GM18498 (cell line): ENCODE measurements at regions not wholly inside any gene's neighbourhood (a gene's known extent, or its start where the extent isn't known, plus 50 kb on each side); places are given as distances from the start of the nearest gene placed in this dataset.

Source experiments
- ATAC-seq: cut with Tn5 transposase; IDR thresholded peaks from one replicate; pipeline ENCODE4 v1.9.1; 2021; ENCODE audit warnings: mild to moderate bottlenecking, moderate library complexity; ENCODE audit not compliant: unreplicated experiment

DNA sequence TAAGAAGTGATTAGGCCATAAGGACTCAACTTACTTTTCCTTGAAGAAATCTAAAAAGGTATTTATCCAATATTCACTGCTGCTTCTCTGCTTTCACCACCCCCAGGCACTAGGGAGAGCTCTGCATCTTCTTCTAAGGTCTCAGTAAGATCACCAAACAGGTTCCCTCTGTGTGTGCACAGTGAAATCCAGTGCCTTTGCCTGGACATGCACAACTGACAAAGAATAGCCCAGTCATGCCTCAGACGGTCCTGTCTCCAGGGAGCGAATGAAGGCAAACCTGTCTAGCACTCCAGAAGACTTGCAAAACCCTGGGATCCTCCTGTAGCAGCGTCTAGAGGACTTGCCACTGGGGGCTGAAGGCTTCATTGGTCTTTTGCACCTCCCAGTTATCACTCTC, 344.5 kb upstream of the LRATD1 start:
- ATAC-seq, result no peak

DNA sequence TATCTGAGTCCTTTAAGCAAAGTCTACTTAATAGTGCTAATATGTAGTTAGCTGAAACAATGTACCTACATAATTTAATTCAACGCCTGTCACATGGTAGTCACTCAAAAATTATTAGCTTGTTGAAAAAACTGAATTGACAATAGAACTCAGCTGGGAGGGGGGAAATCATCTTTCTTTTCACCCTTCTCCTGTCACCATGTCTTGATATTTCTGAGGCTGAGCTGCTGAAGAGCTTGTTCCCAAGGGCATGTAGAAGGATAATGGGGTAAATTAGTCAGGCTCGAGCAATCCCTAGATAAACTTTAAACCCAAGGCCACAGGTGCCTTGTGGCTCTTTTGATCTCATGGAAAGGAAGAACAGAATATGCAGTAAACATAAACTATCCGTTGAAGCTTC, 339.6 kb upstream of the LRATD1 start:
- no peak for ATAC-seq

DNA sequence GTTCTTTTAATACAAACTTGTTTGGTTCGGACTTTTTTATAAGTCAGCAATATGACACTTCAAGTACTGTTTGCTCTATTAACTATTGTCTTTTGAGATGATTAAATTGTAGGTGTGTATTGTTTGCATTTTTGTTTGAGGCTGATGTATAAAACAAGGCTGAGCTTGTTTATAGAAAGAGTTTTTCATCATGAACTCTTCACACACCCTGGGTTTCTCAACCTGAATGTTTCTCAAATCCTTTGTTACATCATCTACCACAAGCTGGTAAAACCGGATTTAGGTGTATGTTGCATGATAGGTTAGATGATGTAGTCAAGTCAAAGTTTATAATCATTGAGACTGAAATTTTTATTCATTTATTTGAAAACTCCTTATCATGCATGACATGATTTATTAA, 335.2 kb upstream of the LRATD1 start:
- no peak for ATAC-seq

DNA sequence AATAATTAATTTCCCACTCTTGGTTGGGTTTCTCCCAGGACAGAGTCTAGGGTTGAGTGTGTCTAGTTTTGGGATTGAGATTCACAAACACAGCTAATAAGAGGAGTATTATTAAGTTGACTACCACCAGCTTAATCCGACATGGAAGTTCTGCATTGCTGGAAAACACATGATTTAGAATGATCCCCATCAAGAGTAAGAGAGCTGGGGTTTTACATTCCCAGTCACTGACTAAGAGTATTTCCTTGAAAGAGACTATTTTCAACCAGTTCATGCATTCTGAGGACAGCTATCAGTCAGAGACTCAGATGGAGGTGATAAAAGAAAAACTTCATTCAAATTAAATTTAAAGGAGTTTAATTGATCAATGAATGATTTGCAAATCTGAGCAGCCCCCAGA, 334.6 kb upstream of the LRATD1 start:
- no peak for ATAC-seq

DNA sequence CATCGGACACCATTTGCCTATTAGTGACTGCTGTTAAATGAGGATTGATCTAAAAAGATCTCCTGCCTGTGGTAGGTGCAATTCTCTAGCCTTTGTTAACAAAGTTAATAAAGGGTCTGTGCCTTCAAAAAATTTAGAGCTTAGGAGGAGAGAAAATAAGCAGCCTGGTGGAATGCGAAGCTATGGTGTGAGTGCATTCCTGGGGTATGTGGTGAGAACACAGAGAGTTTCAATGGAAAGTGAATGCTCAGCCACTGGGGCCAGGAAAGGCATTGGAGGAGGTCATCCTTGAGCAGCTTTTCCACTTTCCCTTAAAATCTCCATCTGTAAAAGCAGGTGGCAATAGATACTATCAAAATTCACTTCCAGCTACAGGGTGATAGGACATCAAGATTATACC, 331.2 kb upstream of the LRATD1 start:
- ATAC-seq, result no peak

DNA sequence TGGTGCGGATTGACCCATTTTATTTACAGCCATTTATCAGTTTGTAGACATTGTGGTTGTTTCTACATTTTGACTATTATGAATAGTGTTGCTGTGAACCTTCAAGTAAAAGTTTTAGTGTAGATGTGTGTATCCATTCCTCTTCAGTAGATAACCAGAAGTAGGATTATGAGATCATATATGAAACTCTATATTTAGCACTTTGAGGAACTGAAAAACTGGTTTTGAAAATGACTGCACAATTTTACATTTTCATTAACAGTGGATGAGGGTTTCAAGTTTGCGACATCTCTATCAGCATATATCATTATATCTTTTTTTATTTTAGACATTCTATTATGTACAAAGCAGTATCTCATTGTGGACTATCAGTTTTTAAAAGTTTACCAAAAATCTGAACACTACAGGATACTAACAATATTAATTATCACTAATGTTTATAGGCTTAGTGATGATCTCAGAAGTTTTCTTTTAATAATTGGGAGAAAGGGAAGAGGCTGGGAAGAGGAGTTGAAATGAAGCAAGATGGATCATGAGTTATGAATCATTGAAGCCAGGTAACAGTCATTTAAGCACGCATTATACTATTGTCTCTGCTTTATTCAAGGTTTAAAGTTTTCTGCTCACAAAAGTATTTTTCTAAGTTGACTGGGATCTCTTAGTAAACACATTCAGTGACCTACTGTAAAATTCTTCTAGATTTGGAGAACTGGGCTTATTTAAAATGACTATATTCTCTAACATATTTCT, 329.0 kb upstream of the LRATD1 start:
- peak; percentile 83 for ATAC-seq

DNA sequence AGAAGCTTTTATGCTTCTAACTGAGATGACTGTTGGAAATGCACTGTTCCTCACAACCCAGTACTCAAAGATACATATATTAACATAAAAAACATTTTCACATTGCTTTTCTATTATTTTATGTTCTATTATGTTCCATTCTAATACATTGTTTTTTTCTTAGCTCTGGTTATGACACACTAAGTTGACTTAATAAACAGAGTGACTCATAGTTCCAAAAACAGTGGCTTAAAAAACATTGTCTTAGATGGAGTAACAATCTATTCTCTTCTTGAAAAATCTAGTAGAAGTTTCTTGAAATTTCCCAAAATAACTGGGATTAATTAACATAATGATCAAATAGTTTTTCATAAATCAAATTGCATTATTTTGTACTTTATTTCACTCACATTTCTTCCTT, 328.2 kb upstream of the LRATD1 start:
- no peak for ATAC-seq

DNA sequence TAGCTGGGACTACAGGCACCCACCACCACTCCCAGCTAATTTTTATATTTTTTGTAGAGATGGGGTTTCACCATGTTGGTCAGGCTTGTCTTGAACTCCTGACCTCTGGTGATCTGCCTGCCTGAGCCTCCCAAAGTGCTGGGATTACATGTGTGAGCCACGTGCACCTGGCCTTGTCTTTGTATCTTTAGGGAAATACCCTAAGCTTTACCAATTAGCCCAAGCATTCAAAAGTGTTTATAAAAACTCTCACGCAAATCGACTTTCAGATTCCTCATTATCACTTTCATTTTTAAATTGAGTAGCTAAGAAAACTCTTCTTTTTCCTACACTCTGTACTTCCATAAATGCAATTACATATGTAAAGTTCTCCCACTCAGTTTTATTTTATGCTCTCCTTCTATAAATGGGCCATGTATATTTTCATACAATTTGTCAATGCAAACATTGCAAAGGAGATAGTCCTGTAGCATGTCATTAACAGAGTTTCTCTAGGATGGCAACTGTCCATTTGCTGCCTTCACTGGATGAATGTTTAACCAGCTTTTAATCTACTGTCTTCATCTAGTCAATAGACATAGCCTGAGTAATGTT, 326.2 kb upstream of the LRATD1 start:
- ATAC-seq, result peak; percentile 69

DNA sequence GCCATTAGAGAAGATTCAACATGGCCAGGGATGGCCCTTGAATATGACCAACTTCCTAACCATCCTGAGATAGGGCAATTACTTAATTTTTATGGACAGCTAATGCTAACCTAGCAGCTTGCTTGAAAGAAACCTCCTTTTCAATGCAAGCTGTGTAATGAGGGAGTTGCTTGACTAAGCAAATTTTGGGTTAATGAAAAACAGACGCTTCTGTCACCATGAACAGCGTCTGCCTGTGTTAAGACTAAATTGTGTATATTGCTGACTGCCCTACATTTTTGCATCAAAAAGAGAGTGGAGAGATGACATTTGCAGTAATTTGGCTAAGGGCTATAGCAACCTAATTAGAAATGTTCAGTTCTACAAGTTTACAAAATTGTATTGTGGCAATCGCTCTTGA, 319.2 kb upstream of the LRATD1 start:
- ATAC-seq, result no peak

DNA sequence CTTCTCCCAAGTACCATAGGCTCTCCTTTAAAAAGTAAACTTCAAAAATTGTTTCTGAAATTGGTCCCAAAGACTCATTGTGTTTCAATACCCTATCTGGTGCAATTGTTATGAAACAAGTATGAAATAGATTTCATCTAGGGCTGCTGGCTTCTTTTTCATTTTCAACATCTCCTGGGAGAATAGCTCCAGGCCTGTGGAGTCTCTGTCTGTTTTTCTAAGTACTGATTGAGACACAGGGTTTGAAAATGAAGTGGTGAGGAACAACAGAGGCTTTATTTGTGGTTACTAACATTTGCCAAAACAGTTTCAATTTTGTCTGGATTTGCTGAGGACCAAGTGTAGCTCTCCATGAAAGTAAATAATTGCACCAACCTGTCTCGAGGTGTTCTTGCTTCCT, 315.9 kb upstream of the LRATD1 start:
- ATAC-seq, result no peak

DNA sequence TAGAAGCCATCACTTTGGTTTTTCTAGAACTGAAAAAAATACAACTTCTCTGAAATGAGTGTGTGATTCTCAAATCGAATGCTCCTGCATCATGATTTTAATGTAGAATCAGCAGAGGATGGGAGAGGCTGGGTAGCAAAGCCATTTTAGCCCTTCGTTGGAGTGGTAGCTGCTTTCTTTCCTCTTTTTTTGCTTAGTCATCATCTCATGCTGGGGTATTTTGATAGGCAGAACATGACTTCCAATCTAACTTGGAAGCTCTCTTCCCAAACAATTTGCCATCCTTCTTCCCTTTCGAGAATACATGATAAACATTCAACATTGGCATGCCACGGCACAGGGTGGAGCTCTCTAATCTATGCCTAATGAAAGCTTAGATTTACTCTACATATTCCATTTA, 311.2 kb upstream of the LRATD1 start:
- no peak for ATAC-seq

DNA sequence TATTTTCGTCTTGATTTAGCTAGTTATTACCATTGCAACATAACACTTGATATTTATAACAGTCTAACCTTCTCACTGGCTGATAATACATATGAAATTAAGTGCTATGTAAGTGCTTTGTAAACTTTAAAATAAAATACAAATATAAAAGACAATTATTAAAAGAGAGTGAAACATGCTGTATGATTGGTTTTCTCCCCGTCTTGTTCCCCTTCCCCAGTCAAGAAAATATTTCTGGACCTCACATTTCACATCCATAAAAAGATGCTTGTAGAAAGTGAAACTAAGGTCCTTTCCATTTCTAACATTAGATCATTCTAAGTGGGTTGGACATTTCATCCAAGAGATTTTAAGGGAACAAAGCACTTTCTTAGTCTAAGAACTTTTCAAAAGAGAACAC, 310.2 kb upstream of the LRATD1 start:
- ATAC-seq, result no peak

DNA sequence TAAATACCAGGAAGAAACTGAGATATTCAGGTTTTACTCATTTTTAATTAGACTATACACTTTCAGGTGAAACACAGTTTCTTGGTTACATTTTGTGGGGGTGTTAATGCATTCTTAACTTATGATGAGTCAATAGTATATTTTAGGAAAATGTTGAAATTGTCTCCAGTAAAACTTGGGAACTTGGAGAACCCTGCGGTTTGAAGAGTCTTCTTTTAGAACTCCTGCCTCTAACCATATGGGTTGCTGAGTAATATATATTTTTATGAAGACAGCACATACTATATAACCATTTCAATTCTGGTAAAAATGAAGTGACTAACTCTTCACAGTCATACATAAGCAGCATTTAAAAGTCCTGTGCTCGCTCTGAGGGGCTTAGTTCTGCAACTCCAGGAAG, 308.2 kb upstream of the LRATD1 start:
- ATAC-seq, result no peak

DNA sequence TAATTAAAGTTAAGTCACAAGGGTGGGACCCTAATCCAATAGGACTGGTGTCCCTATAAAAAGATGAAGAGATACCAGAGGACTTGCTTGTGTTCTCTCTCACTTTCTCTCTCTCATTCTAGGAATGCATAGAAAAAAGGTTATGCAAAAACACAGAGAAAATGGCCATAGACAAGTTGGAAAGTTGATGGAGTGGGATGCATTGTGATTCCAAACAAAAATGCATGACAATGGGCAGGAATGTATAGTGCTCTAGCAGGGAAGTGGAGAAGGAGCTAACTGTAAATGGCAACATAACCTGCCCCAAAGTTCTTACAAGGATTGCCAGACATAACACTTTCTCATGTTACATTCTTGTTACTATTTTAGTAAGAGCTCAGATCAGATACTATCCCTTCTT, 301.6 kb upstream of the LRATD1 start:
- ATAC-seq, result no peak

DNA sequence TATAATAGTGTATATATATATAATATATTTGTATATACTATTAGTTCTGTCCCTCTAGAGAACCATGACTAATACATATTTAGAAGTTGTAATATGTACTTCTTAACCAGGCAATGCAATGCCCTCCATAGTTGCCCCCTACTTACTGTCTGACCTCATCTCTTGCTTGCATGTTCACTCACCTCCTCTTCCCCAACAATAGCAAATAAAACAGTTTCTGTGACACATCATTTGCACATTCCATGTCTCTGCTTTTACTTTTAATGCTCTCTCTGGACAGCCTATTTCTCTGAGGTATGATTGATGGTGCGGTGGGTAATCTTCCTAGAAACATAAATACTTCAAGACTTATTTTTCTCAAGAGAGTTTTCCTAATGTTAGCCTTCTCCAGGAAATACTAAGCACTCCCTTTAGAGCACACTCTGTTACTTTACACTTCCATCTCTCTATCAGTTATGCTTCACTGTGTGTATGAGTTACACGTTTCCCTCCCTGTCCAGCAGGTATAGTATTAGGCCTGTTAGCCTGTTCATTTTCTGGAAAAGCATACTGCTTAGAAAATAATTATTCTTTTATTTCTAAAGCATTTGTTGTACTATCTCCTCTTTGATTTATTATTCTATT, 295.6 kb upstream of the LRATD1 start:
- no peak for ATAC-seq

DNA sequence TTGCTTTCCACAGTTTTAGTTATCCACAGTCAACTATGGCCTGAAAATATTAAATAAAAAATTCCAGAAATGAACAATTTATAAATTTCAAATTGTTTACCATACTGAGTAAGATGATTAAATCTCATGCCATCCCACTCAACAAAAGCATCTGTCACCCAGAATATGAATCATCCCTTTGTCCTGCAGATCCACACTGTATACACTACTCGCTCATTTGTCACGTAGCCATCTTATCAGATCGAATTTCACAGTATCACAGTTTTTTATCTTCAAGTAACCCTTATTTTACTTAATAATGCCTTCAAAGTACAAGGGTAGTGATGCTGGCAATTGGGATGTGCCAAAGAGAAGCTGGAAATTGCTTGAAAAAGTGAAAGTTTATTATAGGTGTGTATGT, 291.8 kb upstream of the LRATD1 start:
- no peak for ATAC-seq

DNA sequence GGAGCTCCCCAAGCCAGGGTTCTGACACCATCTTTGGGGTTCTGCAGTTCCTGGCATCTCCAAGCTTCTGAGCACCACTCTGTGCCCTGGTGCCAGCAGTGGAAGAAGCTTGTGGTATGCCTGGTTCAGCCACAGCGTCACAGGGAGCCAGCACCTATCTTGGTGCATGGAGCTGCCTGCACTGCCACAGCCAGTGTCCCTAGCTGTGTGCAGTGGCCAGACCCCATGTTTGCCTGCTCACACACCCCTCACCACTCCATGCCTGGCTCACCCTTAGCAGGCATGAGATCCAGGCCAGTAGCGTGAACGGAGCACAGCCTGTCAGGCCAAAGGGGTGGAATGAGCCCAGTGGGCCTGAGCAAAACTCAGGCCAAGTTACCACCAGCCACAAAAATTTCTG, 290.2 kb upstream of the LRATD1 start:
- no peak for ATAC-seq

DNA sequence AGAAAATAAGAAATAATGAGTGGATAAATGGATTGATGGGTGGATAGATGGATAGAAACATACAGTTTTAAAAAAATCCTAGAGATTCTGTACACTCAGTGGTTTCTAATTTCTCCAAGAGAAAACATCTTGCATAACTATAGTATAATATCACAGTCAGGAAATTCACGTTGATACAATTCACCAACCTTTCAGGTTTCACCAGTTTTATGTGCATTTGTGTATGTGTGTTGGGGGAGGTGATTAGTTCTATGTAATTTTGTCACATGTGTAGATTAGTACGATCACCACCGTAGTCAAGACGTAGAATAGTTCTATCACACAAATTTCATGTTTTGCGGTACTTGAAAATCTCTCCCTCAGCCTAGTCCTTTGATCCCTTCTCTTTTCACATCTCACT, 288.2 kb upstream of the LRATD1 start:
- ATAC-seq, result no peak

DNA sequence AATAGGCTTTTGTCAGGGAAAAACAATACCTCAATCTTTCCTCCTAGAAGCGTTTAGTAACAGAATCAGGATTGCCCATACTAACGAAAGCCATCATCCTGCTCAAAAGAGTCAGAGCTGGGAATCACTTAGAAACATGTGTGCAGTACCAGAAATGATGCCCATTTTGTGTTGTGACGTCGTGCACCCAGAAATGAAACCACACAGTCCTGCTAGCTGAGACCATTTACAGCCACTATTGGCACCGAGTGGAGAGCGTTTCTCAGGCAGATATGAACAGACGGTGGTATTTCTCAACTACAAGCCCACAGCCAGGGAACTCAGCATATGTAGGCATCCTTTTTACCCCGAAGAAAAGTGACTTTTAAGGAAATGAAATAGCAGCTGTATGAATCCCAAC, 284.3 kb upstream of the LRATD1 start:
- ATAC-seq, result no peak

DNA sequence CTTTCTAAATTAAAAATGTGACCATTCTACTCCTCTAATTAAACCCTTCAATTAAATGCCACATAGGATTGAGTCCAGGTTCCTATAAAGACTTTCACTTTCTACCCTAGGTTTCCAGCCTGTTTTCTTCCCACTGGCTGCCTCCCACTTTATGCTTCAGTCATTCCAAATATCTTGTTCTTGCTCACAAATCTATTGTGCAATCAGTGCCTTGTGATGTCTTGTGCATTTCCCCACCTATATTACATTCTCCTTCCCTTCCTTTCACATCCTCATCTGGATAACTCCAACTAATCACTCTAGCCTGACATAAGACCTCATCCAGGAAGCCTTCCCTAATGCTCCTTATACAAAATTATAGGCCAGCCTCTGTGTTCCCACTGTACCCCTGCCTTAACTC, 281.7 kb upstream of the LRATD1 start:
- ATAC-seq, result no peak

DNA sequence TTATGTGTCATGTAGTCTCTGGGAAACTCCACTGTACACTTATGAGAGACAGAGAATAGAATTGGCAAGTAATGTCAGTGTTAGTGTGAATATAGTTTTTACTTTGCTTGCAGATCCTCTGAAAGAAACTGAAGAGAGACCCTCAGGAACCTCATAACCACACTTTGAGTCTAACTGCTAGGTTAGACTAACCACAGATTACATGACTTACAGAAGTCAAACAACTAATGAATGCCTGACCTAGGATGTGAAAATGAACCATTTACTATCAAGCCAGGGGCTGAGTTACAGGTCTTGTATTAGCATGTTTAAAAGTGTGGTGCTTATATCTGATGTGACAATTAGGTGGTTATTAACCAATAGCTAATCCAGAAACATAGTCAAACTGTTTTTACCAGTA, 280.4 kb upstream of the LRATD1 start:
- no peak for ATAC-seq

DNA sequence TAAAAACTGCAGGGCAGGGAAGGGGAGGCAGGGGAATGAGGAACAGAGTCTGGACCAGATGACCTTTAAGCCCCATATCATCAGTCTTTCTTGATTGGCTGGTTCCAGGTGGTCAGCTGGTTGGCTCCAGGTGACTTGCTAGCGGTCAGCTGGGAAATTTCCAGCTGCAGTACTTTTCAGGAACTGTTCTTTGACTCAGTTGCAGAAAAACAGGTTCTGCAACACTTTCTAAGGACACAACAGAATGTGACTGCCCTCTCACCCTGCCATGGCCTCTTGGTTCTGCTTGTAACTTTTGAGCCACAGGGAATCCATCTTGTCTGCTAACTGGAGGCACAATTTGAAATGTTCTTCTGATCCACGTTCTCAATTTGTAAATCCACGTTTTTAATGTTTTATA, 278.3 kb upstream of the LRATD1 start:
- ATAC-seq, result no peak

DNA sequence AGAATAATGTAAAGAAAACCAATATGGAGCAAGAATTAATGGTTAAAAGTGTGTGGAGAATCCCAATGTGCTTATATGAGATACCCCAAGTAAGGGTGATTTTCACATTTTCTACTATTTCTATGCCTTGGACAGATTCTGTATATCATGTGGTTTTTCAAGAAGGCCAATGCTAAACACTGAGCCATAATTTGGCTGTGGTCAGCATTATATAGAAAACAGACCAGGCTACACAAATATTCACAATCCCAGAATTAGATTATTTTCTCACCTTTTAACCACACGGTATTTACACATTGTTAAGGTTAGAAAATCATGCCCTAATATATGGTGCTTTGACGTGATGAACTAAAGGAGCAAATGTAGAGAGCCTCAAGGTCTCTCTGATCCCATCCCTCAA, 277.4 kb upstream of the LRATD1 start:
- ATAC-seq, result no peak
